ACC112 (cell line): ENCODE measurements at regions not wholly inside any gene's neighbourhood (a gene's known extent, or its start where the extent isn't known, plus 50 kb on each side); places are given as distances from the start of the nearest gene placed in this dataset.
"Not testable (repeated sequence)": the region's sequence is repeated elsewhere in the genome, so short reads cannot be mapped to it uniquely, and the experiment has no call there.

Source experiments
- H2AFZ ChIP-seq: fragments of 200-600 bp; sonication (generic); one replicate; pipeline ENCODE4 v1.6.0; 2017; ENCODE audit warnings: antibody characterized with exemption, low read length; ENCODE audit not compliant: unreplicated experiment
- H3K27ac ChIP-seq: fragments of 200-600 bp; sonication (generic); 2 replicates; pipeline ENCODE4 v1.5.1; 2014; ENCODE audit warnings: low read depth, mild to moderate bottlenecking, antibody characterized with exemption, low read length, moderate library complexity
- H3K27me3 ChIP-seq: fragments of 200-600 bp; sonication (generic); 2 replicates; pipeline ENCODE4 v1.6.1; 2014; ENCODE audit warnings: mild to moderate bottlenecking, antibody characterized with exemption, low read length, moderate library complexity, mixed read lengths; ENCODE audit not compliant: insufficient read depth
- H3K36me3 ChIP-seq: fragments of 200-600 bp; sonication (generic); 2 replicates; pipeline ENCODE4 v1.6.1; 2016; ENCODE audit warnings: mild to moderate bottlenecking, antibody characterized with exemption, low read length, moderate library complexity, mixed read lengths; ENCODE audit not compliant: insufficient read depth
- H3K4me1 ChIP-seq: fragments of 200-600 bp; sonication (generic); one replicate; pipeline ENCODE4 v1.6.1; 2016; ENCODE audit warnings: low read length, mixed read lengths; ENCODE audit not compliant: insufficient read depth, unreplicated experiment, control insufficient read depth
- H3K4me3 ChIP-seq: fragments of 200-600 bp; sonication (generic); 2 replicates; pipeline ENCODE4 v1.5.1; 2014; ENCODE audit warnings: mild to moderate bottlenecking, low read depth, low read length
- H3K79me2 ChIP-seq: fragments of 200-600 bp; sonication (generic); one replicate; pipeline ENCODE4 v1.6.0; 2016; ENCODE audit warnings: low read length; ENCODE audit not compliant: control insufficient read depth, unreplicated experiment, insufficient read depth

- Histone ChIP-seq H3K4me3 (no peak overlapping the region), H3K36me3 (no peaks in the 10 kb centered on the region), H3K4me1 (no peaks in the 10 kb centered on the region), H3K27ac (no peak overlapping the region), H3K79me2 (no peaks in the 10 kb centered on the region), H2AFZ (no peak overlapping the region), H3K27me3 (no peaks in the 10 kb centered on the region; the same call in 1 of the 2 replicates)
Observed at GRCh38 chr1:68720476-68720875, 223.6 kb upstream of the DEPDC1 start.

DNA sequence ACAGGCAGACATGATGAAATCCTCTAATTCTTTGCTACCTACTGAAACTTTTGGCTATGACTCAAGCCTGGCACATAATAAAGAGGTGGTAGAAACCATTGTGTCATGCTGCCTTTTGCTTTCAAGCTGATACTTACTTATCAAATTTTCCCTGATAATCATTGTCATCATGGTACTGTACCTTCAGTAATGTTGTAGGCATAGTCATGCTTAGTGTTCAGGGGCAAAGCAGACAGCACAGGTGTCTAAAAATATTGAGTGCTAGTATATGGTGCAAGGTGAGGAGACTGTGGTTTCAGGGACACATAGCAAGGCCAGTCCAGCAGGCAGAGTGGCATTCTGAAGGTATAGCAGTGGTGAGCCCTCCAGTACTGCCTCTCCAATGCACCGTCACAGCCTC lies 226.9 kb upstream of the DEPDC1 start:
- Histone ChIP-seq H3K4me1 (no peaks in the 10 kb centered on the region), H3K27me3 (no peaks in the 10 kb centered on the region; the same call in 1 of the 2 replicates), H3K4me3 (no peak overlapping the region), H3K79me2 (no peaks in the 10 kb centered on the region), H2AFZ (no peak overlapping the region), H3K27ac (no peak overlapping the region), H3K36me3 (no peaks in the 10 kb centered on the region)

DNA sequence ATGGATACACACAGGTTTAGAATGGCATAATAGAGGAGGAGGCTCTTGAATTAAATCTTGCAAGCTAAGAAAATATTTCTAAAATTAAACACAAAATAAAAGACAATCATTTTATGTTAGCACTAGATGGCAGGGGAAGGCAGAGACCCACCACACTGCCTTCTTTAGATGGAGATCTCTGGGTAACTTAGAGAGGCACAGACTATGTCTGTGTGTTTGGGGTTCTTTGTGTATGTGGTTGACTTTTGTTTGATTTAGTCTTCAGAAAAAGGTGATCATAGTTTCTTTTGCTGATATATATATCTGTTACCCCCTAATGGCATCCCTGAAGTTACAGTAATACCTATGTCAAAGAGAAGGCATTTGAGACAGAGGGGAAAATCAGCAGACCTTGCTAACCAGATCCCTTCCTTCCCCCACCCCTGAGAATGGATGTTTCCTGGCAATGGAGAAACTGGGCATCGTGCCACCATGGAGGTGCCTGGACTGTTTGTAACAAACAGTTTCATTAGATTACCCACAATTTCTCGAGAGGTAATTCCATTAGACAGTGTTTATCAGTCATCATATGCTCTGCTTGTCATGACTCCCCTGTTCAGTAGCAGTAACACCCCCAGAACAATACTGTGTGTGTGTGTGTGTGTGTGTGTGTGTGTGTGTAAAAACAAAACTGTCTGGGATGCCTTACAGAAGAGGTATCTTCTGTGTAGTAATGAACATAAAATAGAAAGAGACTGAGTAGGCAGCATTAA lies 228.3 kb upstream of the DEPDC1 start:
- H3K36me3 ChIP-seq, result no peaks in the 10 kb centered on the region

GRCh38 chr1:68739486-68739885 lies 242.6 kb upstream of the DEPDC1 start:
- H3K27me3 ChIP-seq, H3K79me2 ChIP-seq, H3K36me3 ChIP-seq, H2AFZ ChIP-seq, H3K4me3 ChIP-seq, H3K27ac ChIP-seq, H3K4me1 ChIP-seq: not testable (repeated sequence)

More for the DNA sequence above, 228.3 kb upstream of the DEPDC1 start:
- Histone ChIP-seq H3K4me1 (no peaks in the 10 kb centered on the region), H2AFZ (no peak overlapping the region), H3K79me2 (no peaks in the 10 kb centered on the region), H3K4me3 (no peak overlapping the region), H3K27me3 (no peaks in the 10 kb centered on the region; the same call in 1 of the 2 replicates), H3K27ac (no peak overlapping the region)

DNA sequence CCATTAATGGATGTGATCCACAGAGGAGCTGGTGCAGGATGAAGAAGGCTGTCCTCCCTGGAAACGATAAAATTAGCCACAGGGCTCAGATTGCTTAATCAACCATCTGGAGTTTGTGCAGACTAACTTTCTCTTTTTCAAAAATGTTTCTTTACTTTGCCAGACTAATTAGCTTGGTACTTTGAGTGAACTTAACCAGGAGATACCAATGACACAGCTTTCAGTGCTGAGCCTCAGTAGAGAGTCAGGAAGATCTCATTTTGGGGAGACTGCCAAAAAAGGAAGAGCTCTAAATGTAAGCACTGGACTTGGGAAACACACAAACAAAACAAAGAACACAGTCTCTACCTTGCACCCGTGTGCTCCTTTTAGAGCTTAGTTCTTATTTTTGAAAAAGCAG lies 248.1 kb upstream of the DEPDC1 start:
- Histone ChIP-seq H3K4me1 (no peaks in the 10 kb centered on the region), H3K27me3 (no peaks in the 10 kb centered on the region), H2AFZ (no peak overlapping the region), H3K79me2 (no peaks in the 10 kb centered on the region), H3K27ac (no peak overlapping the region), H3K36me3 (no peaks in the 10 kb centered on the region), H3K4me3 (no peak overlapping the region)

- no peaks in the 10 kb centered on the region for H3K27me3 ChIP-seq
- H3K79me2 ChIP-seq, result no peaks in the 10 kb centered on the region
- no peaks in the 10 kb centered on the region for H3K36me3 ChIP-seq
- H2AFZ ChIP-seq, result no peak overlapping the region
- H3K4me1 ChIP-seq, result no peaks in the 10 kb centered on the region
- no peak overlapping the region for H3K27ac ChIP-seq
- H3K4me3 ChIP-seq, result no peak overlapping the region
Observed at GRCh38 chr1:68745451-68745850, 248.6 kb upstream of the DEPDC1 start.

- Histone ChIP-seq H3K27ac (no peak overlapping the region), H3K79me2 (no peaks in the 10 kb centered on the region), H3K4me3 (no peak overlapping the region), H2AFZ (no peak overlapping the region), H3K36me3 (no peaks in the 10 kb centered on the region), H3K4me1 (no peaks in the 10 kb centered on the region), H3K27me3 (no peaks in the 10 kb centered on the region)
Observed at GRCh38 chr1:68746378-68746777, 249.5 kb upstream of the DEPDC1 start.

GRCh38 chr1:68751723-68752122 lies 254.8 kb upstream of the DEPDC1 start:
- Histone ChIP-seq H3K4me3 (no peak overlapping the region), H2AFZ (no peak overlapping the region), H3K27me3 (no peaks in the 10 kb centered on the region), H3K4me1 (no peaks in the 10 kb centered on the region), H3K27ac (no peak overlapping the region), H3K79me2 (no peaks in the 10 kb centered on the region), H3K36me3 (no peaks in the 10 kb centered on the region)

- H3K36me3 ChIP-seq, result no peaks in the 10 kb centered on the region
- no peaks in the 10 kb centered on the region for H3K4me1 ChIP-seq
- no peaks in the 10 kb centered on the region for H3K79me2 ChIP-seq
- no peaks in the 10 kb centered on the region for H3K27me3 ChIP-seq
- H3K27ac ChIP-seq, result no peak overlapping the region
- H3K4me3 ChIP-seq, result no peak overlapping the region
- no peak overlapping the region for H2AFZ ChIP-seq
Observed at GRCh38 chr1:68758666-68759209, 261.9 kb upstream of the DEPDC1 start.

DNA sequence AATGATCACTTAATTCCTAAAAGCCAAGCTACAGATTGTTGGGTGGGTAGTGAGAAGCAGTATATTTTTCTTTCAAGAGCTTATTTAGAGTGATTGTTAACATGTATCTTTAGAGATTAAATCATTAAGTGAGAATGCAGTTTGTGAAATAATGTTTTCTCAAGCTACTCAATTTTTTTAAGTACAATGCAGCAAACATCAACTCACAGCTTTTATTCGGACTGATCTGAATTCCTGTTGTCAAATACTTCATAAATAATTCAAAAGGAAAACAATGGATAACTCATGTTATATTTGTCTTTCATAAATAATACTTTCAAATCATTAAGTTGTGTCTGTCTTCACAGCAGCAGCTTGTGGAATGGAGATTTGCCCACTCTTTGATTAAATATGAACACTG lies 271.1 kb upstream of the DEPDC1 start:
- Histone ChIP-seq H3K79me2 (no peaks in the 10 kb centered on the region), H3K27ac (no peak overlapping the region), H3K36me3 (no peaks in the 10 kb centered on the region), H3K4me1 (no peaks in the 10 kb centered on the region), H2AFZ (no peak overlapping the region), H3K4me3 (no peak overlapping the region), H3K27me3 (no peaks in the 10 kb centered on the region)

GRCh38 chr1:68770817-68771216 lies 273.9 kb upstream of the DEPDC1 start:
- H3K27ac ChIP-seq, result no peak overlapping the region

More at GRCh38 chr1:68770817-68771216, 273.9 kb upstream of the DEPDC1 start:
- H3K4me1 ChIP-seq, result no peaks in the 10 kb centered on the region
- no peaks in the 10 kb centered on the region for H3K27me3 ChIP-seq
- H3K36me3 ChIP-seq, result no peaks in the 10 kb centered on the region
- H3K79me2 ChIP-seq, result no peaks in the 10 kb centered on the region
- H3K4me3 ChIP-seq, result no peak overlapping the region
- no peak overlapping the region for H2AFZ ChIP-seq
